C4-2B (cell line): ENCODE measurements at regions not wholly inside any gene's neighbourhood (a gene's known extent, or its start where the extent isn't known, plus 50 kb on each side); places are given as distances from the start of the nearest gene placed in this dataset.
"Not testable (repeated sequence)": the region's sequence is repeated elsewhere in the genome, so short reads cannot be mapped to it uniquely, and the experiment has no call there.

ENCODE experiments used
- H3K27ac ChIP-seq: fragments of 450-650 bp; 2 replicates; pipeline ENCODE4 v1.5.1; 2017
- ZFX ChIP-seq: fragments of 450-650 bp; IDR thresholded peaks from 2 replicates; pipeline ENCODE4 v1.6.1; 2017
- TF ChIP-seq, protein P1 (sequence below): fragments of 450-650 bp; conservative IDR thresholded peaks from 2 replicates; pipeline ENCODE4 v1.5.1; 2017; ENCODE audit warnings: mild to moderate bottlenecking

GRCh38 chr14:105627701-105628100 lies 101.3 kb downstream of the TMEM121 start:
- no peak overlapping the region for H3K27ac ChIP-seq
- TF ChIP-seq, protein P1, sequence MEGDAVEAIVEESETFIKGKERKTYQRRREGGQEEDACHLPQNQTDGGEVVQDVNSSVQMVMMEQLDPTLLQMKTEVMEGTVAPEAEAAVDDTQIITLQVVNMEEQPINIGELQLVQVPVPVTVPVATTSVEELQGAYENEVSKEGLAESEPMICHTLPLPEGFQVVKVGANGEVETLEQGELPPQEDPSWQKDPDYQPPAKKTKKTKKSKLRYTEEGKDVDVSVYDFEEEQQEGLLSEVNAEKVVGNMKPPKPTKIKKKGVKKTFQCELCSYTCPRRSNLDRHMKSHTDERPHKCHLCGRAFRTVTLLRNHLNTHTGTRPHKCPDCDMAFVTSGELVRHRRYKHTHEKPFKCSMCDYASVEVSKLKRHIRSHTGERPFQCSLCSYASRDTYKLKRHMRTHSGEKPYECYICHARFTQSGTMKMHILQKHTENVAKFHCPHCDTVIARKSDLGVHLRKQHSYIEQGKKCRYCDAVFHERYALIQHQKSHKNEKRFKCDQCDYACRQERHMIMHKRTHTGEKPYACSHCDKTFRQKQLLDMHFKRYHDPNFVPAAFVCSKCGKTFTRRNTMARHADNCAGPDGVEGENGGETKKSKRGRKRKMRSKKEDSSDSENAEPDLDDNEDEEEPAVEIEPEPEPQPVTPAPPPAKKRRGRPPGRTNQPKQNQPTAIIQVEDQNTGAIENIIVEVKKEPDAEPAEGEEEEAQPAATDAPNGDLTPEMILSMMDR, result no peak
- TF ChIP-seq ZFX, result no peak

- H3K27ac ChIP-seq, result not testable (repeated sequence)
These were observed 101.7 kb downstream of the TMEM121 start for GRCh38 chr14:105628126-105628525.

- not testable (repeated sequence) for H3K27ac ChIP-seq
These were observed 102.2 kb downstream of the TMEM121 start for GRCh38 chr14:105628531-105629067.

DNA sequence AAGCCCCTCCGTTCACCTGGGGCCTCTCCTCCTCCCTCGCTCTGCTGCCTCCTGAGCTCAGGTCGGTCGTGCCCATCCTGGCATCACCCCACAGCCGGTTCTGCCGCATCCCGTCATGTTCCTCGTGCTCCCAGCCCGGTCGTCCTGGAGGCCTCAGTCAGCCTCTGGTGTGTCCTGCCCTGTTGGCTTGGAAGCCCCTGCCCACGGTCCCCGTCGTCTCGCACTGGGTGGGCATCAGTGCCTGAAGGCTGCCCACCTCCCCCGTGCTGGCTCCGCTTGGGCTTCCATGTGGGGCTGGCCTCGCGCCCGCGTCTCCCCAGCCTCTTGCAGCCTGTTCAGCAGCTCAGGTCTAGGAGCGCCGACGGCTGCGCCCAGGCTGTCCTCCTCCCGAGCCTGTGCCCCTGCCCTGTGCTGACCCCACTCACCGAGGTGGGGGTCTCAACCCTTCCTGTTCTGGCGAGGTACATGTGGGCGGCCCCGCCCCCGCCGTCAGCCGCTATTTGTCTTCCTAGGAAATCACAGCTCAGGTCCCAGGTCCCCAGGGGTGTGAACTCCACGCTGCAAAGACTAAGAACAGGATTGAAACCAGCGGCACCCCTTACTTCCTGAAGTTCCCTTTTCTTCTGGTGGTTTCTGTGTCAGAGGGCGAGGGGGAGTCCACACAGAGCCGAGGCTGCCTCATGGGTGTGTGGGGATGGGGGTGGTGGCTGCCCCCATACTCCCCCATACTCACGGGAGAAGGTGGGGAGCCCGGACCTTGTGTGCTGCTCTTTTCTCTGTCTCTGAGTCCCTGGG lies 102.9 kb downstream of the TMEM121 start:
- not testable (repeated sequence) for H3K27ac ChIP-seq

DNA sequence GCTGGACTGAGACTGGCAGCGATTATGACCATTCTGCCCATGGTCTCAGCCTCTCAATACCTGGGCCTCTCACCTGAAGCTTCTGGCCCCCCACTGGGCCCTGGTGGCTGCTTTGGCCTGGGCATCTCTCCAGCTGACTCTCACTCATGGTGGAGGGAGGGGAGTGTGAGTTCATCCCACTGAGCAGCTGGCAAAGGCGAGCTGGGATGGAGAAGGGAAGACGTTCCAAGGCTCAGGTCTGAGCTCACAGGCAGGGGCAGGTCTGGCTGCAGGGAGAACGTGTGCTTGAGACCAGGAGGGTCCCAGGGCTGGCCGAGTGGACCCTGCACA lies 103.5 kb downstream of the TMEM121 start:
- H3K27ac ChIP-seq, result no peak overlapping the region
- TF ChIP-seq ZFX, result no peak
- TF ChIP-seq, protein P1, result no peak

DNA sequence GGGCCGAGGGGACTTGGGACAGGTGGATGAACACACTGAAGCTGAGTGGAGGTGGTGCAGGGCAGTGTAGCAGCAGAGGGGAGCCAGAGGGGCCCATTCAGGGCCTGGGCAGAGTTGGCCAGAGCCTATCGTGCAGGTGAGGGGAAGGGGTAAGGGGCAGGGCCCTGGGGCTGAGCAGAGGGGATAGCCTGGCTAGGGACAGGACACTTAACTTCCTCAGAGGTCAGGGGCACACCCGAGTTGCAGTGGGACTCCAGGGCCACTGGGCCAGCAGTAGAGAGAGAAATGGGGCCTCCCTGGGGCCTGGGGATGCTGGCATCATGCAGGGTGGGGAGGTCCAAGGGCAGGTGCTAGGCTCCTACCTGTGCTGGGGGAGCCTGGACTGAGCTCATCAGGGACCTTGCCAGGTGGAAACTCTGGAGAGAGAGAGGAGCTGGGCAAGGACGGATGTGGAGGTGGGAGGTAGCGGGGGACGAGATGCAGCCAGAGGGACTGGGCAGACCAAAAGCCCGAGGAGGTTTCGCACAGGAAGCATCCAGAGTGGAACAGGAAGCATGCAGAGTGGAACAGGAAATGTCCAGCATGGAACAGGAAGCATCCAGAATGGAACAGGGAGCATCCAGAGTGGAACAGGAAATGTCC lies 104.0 kb downstream of the TMEM121 start:
- H3K27ac ChIP-seq, result not testable (repeated sequence)

- not testable (repeated sequence) for H3K27ac ChIP-seq
These were observed 104.8 kb downstream of the TMEM121 start for GRCh38 chr14:105630935-105631779.

DNA sequence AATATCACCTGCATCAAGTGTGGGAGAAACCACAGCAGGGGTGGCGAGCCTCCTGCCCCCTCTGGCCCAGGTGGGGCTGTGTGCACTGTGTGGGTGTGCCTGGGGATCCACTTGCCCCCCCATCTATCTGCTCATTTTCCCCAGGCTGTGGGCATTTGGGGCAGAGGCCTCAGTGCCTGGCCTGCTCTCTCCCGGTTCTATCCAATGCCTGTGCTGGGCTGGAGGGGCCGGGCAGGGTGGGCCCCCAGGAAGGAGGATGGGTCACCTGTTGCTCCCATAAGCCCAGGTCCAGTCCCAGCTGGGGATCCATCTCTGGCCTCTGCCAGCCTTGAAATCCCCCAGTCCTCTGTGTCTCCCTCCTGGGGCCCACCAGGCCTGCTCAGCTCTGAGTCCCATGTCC lies 105.6 kb downstream of the TMEM121 start:
- no peak for TF ChIP-seq ZFX
- TF ChIP-seq, protein P1, result no peak
- H3K27ac ChIP-seq, result no peak overlapping the region

GRCh38 chr14:105633596-105633995 lies 107.2 kb downstream of the TMEM121 start:
- H3K27ac ChIP-seq, result not testable (repeated sequence)

GRCh38 chr14:105635560-105635959 lies 109.2 kb downstream of the TMEM121 start:
- TF ChIP-seq ZFX, result no peak
- TF ChIP-seq, protein P1, result no peak
- no peak overlapping the region for H3K27ac ChIP-seq

- not testable (repeated sequence) for H3K27ac ChIP-seq
These were observed 109.6 kb downstream of the TMEM121 start for GRCh38 chr14:105636021-105636420.
